GM18951 (cell line): ENCODE measurements at regions not wholly inside any gene's neighbourhood (a gene's known extent, or its start where the extent isn't known, plus 50 kb on each side); places are given as distances from the start of the nearest gene placed in this dataset.

ENCODE experiments used
- POLR2A ChIP-seq: IDR thresholded peaks from 4 replicates; pipeline ENCODE4 v1.6.1; 2011; ENCODE audit warnings: mild to moderate bottlenecking; ENCODE audit not compliant: insufficient read length, insufficient read depth; ENCODE audit errors: extremely low read depth
- in situ Hi-C: fragments of 300-500 bp; cut with MboI; formaldehyde crosslinking; loops from one replicate; pipeline ENCODE4 v1.12.0; 2022; ENCODE audit warnings: low sequenced_read_pairs, mixed read lengths, inconsistent platforms; ENCODE audit not compliant: unreplicated experiment

GRCh38 chr20:48311956-48312355, 515.8 kb downstream of the PREX1 start:
- no peak for TF ChIP-seq POLR2A
- in situ Hi-C loops: no loop called here

- in situ Hi-C loops: no loop called here
- TF ChIP-seq POLR2A: no peak
These were observed 517.5 kb downstream of the PREX1 start for GRCh38 chr20:48310305-48310704.

- no peak for TF ChIP-seq POLR2A
- in situ Hi-C loops: no loop called here
These were observed 518.5 kb downstream of the PREX1 start for GRCh38 chr20:48309293-48309692.

GRCh38 chr20:48308882-48309281, 518.9 kb downstream of the PREX1 start:
- in situ Hi-C loops: no loop called here
- TF ChIP-seq POLR2A: no peak

GRCh38 chr20:48308232-48308781, 519.5 kb downstream of the PREX1 start:
- in situ Hi-C loops: no loop called here
- TF ChIP-seq POLR2A: no peak

GRCh38 chr20:48307277-48307676, 520.5 kb downstream of the PREX1 start:
- no peak for TF ChIP-seq POLR2A
- in situ Hi-C loops: no loop called here

GRCh38 chr20:48302844-48303542, 517.7 kb upstream of the SULF2 start:
- TF ChIP-seq POLR2A: no peak
- in situ Hi-C loops: no loop called here

GRCh38 chr20:48302149-48302548, 516.9 kb upstream of the SULF2 start:
- in situ Hi-C loops: no loop called here
- TF ChIP-seq POLR2A: no peak

GRCh38 chr20:48301189-48301588, 515.9 kb upstream of the SULF2 start:
- in situ Hi-C loops: no loop called here
- no peak for TF ChIP-seq POLR2A

GRCh38 chr20:48300529-48300928, 515.2 kb upstream of the SULF2 start:
- in situ Hi-C loops: no loop called here
- TF ChIP-seq POLR2A: no peak

GRCh38 chr20:48298851-48299484, 513.7 kb upstream of the SULF2 start:
- TF ChIP-seq POLR2A: no peak
- in situ Hi-C loops: no loop called here

- TF ChIP-seq POLR2A: no peak
- in situ Hi-C loops: no loop called here
These were observed 513.2 kb upstream of the SULF2 start for GRCh38 chr20:48298433-48298832.

GRCh38 chr20:48295966-48296421, 510.7 kb upstream of the SULF2 start:
- in situ Hi-C loops: no loop called here
- TF ChIP-seq POLR2A: no peak

- no peak for TF ChIP-seq POLR2A
- in situ Hi-C loops: no loop called here
These were observed 510.2 kb upstream of the SULF2 start for GRCh38 chr20:48295445-48295903.
